GM18858 (cell line): ENCODE measurements at regions not wholly inside any gene's neighbourhood (a gene's known extent, or its start where the extent isn't known, plus 50 kb on each side); places are given as distances from the start of the nearest gene placed in this dataset.

Experiments used
- ATAC-seq: cut with Tn5 transposase; IDR thresholded peaks from one replicate; pipeline ENCODE4 v1.9.1; 2021; ENCODE audit not compliant: unreplicated experiment

- no peak for ATAC-seq
Observed at GRCh38 chr6:40340957-40341356, 246.2 kb downstream of the LRFN2 start.

DNA sequence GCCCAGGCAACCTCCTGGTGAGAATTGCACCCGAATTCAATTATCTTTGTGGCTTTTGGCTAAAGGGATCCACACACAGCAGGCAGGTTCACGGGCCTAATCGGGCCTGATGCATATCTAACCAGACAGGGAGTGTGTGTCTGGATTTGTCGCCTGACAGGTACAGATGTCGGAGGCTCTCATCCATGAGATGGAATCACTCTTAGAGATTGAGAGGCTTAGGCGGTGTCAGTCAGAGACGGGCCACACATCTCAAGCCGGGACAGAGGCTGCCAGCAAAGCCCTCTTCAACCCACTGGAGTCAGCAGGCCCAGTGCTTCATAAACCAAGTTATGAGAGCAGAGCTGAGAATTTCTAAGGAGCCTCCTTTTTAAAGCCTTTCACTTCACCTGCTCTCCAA is 247.0 kb downstream of the LRFN2 start:
- no peak for ATAC-seq

- no peak for ATAC-seq
Observed at GRCh38 chr6:40338306-40338705, 248.9 kb downstream of the LRFN2 start.

DNA sequence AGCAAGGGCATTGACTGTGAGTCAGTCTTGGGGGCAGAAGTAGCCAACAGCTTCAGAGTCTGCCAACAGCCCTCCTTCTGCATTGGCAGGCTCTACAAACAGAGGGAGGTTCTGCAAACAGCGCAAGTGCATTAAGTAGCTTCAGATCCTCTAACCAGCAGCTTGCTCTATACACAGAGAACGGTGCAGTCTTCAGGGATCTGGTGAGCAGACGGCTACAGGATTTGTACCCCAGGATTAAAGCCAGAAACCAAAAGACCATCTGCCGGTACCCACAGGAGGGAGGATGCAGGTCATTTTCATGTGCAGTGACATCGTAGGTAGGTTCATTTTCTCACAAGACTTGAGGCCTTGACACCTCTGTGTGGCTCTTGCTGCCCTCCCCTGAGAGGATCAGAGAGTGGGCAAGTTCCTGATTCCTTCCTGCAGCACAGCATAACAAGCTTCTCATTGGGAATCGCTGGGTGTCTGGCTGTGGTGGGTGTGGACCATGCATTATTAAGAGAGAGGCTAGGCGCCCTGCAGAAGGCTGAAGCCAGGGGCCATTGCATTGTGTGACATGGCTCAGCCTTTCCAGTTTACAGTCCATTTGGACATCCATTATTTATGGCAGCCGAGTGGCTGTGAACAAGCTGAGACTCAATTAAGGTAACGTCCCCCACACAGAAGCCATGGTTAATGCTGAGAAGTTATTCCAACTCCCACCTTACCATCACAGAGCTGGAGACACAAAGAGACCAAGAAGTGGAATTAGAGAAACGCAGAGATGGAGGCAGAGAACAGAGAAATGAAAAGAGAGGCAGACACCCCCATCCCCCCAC is 250.0 kb downstream of the LRFN2 start:
- no peak for ATAC-seq

GRCh38 chr6:40336296-40336695 is 250.9 kb downstream of the LRFN2 start:
- ATAC-seq = no peak

DNA sequence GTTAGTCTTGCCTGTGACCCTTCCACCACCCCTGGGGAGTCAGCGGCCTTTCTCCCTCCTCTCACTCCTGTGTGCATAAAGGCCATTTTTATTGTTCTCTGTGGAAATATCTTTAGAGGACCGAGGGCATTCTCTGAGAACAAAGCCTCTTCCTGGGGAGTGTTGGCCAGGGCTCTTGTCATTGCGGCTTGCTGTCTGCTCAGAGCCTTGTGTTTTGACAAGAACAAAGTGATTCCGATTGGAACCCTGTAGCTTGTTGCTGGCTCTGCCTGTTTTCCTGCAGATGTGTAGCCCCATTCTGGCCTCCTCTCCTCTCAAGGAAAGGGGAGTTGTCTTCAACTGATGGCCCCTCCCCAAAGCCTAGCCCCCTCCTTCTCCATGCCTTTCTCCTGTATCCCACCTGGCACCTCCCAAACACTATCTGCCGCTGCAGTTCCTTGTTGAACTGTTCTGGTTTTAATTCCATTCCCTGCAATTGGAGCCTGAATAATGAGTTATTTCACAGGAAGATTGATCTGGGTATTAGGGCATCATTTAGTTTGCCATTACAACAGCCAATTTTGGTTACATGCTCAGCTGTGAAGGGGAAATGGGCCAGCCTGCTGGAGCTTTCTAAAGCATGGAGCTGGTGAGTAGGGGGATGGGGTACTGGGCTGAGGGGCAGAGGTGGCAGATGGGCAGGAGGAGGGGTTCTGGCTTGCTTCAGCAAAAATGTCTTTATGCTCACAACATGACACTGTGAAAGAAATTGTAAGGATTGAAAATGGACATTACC is 252.5 kb downstream of the LRFN2 start:
- no peak for ATAC-seq

GRCh38 chr6:40331545-40331944 is 255.6 kb downstream of the LRFN2 start:
- no peak for ATAC-seq

- no peak for ATAC-seq
Observed at GRCh38 chr6:40330301-40330721, 256.9 kb downstream of the LRFN2 start.

DNA sequence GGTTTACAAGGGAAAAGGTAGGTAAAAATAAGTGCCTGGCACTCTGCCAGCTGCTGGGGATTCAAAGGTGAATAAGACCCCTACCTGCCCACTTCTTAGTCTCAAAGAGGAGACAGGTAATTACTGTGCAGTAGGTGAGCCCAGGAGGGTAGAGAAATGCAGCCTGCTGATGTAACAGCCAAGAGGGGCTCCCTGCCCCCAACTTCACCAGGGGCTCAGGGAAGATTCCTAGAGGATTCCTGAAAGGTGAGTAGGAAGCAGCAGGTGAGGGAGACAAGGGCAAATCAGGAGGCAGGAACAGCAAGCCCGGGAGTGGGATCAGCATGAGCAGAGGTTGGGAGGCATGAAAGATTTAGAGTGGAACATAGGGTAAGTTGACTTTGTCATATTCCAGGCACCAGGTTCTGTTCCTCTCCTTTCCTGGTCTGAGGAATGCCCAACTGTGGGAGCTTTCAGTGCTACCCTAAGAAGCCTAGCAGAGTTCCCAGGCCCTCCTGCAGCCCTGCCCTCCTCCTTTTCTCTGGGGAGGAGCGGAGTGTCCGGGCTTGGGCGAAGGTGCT is 258.1 kb downstream of the LRFN2 start:
- no peak for ATAC-seq

DNA sequence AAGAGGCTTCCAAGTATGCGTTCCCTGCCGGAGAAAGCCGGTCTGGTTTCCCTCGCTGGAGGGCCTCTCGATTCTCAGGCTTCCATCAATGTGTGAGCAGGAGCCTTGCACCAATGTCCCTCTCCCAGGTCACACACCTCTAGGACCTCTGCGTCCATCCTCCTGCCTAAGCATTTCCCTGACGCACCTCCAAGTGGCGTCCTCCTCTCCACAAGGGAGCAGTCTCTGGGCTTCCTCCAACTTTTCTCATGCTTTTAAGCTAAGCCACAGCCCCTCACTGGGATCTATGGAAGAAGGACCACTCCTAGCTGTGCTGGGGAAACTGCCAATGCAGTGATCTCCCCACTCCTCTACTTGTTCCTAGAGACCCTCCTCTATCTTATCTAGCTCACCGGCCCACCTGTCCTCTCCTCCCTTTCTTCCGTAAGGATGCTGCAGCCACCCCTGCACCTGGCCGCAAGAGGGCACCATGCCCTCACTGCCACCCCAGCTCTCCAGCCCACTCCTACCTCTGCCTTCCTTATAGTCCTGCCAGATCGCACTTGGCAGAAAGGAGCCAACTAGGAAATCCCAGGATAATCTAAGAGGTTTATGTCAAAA is 258.7 kb downstream of the LRFN2 start:
- ATAC-seq = no peak

GRCh38 chr6:40326714-40327421 is 260.3 kb downstream of the LRFN2 start:
- no peak for ATAC-seq

DNA sequence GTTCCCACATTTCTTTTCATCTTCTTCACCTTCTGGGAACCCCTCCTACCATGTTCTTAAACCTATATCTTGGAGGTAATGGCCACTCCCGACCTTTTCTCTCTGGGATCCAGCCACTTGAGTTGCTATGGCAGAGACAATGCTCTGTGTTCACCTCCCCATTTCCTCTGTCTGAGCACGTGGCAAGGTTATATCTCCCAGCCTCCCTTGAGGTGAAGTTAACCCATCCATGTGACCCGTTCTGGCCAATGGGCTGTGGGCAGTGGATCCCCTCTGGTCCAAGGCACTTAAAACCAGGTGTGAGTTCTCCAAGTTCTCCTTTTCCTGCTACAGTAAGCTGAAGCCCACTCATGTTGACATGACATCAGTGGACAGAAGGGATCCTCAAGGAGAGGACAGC is 261.4 kb downstream of the LRFN2 start:
- no peak for ATAC-seq

GRCh38 chr6:40325041-40325440 is 262.1 kb downstream of the LRFN2 start:
- ATAC-seq = no peak

DNA sequence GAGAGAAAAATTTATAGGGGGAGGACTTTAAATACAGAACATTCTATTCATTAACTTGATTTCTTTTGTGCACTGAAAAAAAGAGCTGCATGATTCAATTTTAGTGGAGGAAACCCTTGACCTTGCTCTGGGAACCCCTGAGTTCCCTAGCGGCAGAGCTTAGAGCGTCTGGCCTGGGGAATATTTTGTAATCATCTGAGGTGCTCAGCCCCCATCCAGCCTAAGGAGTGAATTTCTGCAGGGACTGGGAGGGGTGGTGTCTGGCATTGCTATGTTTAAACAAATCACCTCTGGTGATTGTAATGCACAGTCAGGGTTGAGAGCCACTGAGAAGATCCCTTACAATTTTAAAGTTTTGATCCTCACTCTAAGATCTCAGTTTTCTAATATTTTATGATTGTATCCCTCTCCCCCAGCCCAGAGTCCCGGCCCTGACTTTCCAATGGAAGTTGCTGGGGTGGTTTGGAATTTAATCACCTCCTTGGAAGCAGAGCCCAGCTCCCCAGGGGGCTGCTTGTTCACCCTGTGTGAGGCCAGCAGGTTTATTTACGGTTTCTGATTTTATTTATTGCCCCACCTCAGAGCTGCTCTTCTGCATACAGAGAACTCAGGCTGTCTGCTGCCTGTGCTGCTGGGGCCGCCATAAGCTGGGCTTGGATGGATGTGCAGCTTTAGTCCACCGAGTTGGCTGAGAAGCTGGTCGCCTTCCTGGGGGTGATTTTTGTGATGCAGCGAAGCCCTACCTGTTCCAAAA is 263.1 kb downstream of the LRFN2 start:
- ATAC-seq = no peak

GRCh38 chr6:40322336-40322735 is 264.8 kb downstream of the LRFN2 start:
- ATAC-seq = no peak

DNA sequence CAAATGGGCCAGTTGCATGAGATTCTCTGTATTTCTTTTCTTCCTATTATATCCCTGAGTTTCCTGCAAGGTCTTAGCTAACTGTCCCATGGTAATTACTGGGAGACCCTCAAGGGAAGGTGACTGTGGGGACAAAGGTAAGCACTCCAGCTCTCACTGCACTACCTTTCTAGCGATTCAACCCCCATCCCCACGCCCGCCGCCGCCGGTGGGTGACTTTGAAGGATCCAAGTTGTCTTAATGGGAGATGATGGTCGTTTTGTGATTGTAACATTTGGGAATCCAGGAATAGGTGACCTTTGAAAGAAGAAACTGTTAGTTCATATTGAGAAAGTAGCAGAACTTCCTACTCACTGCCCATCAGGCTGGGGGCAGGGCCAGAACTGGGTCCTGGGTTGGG is 265.5 kb downstream of the LRFN2 start:
- ATAC-seq = no peak

GRCh38 chr6:40320947-40321346 is 266.2 kb downstream of the LRFN2 start:
- no peak for ATAC-seq

DNA sequence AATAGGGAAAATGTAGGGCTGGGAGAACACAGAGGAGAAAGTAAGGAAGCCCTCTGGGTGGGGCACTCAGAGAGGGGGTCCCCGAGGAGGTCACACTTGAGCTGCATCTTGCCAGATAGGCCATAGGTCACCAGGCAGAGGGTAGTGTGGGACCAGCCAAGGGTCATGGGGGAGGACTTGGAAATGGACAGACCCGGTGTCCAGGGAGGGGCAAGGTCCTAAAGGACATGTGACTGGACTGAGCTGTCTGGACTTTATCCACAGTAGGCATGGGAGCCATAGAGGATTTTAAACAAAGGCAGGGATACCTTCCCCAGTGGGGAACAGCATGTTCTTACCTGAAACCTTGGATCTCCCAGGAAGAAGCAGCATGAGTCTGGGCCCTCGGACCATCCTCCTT is 266.7 kb downstream of the LRFN2 start:
- no peak for ATAC-seq

DNA sequence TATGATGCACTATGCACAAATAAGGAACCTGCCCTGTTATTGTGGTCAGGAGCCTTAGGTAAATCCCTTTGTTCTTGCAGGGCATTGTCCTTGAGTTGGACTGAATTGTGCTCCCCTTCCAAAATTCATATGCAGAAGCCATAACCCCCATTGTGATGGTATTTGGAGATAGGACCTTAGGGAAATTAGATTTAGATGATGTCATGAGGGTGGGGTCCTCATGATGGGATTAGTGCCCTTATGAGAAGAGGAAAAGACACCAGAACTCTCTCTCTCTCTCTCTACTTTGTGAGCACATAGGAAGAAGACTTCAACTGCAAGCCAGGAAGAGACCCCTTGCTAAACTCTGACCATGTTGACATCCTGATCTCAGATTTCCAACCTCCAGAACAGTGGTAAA is 268.0 kb downstream of the LRFN2 start:
- ATAC-seq = no peak

DNA sequence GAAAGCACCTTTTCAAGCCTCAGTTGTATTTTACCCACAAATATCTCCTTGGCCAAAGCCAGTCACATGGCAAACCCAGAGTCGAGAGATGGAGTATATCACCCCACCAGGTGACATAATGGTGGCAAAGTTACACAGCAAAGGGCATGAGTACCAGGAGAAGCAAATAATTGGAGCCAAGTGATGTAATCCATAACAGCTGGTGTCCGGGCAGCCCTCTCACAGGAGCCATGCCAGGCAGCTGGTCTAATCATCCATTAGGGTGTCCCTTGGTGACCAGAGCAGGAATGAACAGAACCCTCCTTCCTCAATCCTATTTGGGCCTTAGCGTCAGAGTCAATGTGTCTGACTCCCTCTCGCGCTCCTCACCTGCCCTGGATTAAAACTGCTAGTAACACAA is 272.1 kb downstream of the LRFN2 start:
- no peak for ATAC-seq
